ENCODE measurements at regions not wholly inside any gene's neighbourhood (a gene's known extent, or its start where the extent isn't known, plus 50 kb on each side); places are given as distances from the start of the nearest gene placed in this dataset.
A peak's percentile ranks its signal among the peaks of the same experiment; 100 is the strongest.
"Not testable (repeated sequence)": the region's sequence is repeated elsewhere in the genome, so short reads cannot be mapped to it uniquely, and the experiment has no call there.

DNA sequence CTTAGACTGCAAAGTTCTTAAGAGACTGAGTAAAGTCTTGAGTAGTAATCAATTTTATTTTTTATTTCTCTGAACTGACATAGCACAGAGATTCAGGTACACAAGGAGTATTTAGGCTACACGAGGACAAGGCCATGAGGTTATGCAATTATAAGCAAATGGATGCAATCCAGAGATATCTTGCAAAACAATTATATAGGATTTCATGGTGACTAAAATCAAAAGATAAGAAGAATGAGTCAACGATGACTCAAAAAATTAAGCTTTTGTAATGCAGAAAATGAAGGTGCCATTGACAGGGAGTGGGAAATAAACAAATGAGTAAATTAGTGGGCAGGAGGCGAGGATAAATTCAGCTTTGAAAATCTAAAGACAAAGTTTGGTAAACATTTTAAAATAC is 66.7 kb upstream of the MYO3A start:
- DNase-seq (ENCODE audit: low read depth), result no peak

- no peak for DNase-seq (ENCODE audit: low read depth)
Observed at GRCh38 chr10:25869067-25869591, 64.9 kb upstream of the MYO3A start.

GRCh38 chr10:25869609-25870008 is 64.4 kb upstream of the MYO3A start:
- no peak for DNase-seq (ENCODE audit: low read depth)

- DNase-seq (ENCODE audit: low read depth), result not testable (repeated sequence)
Observed at GRCh38 chr10:25874402-25874801, 59.6 kb upstream of the MYO3A start.

GRCh38 chr10:25875556-25876165 is 58.4 kb upstream of the MYO3A start:
- DNase-seq (ENCODE audit: low read depth), result peak; percentile 26

DNA sequence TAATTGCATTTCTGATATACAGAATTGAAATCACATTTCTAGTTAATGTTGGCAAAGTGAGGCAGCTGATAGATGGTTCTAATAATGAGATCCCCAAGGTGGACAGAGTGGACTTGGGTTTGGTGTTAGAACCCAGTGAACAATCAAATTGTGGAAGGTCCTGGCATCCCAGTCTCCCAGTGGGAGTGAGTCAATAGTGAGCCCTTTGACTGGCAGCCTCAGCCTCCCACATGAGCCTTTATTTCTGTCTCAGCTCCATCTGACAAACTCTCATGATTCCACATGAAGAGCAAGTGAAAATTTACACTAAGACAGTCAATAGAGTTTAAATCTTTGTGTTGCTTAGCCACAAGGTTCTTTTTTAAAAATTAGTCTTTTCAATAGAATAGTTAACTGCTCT is 56.7 kb upstream of the MYO3A start:
- DNase-seq (ENCODE audit: low read depth), result no peak

Measured in stimulated activated CD8-positive, alpha-beta memory T cell treated with anti-CD3 and anti-CD28 coated beads, Interleukin-15, amount 100 ng/mL, for 24 hours (primary cell).